Hepatocyte (in vitro differentiated cells): ENCODE measurements at regions not wholly inside any gene's neighbourhood (a gene's known extent, or its start where the extent isn't known, plus 50 kb on each side); places are given as distances from the start of the nearest gene placed in this dataset.

ENCODE experiments used
- DNase-seq: peaks from one replicate; pipeline ENCODE4 v3.0.0-alpha.2; 2016; ENCODE audit warnings: low spot score
- H2AFZ ChIP-seq: fragments of 200-600 bp; sonication (generic); 2 replicates; pipeline ENCODE4 v1.6.0; 2016; ENCODE audit warnings: antibody characterized with exemption, mild to moderate bottlenecking
- H3K27ac ChIP-seq: fragments of 200-600 bp; sonication (generic); 2 replicates; pipeline ENCODE4 v1.5.1; 2016; ENCODE audit warnings: mild to moderate bottlenecking
- H3K27me3 ChIP-seq: fragments of 200-600 bp; sonication (generic); 2 replicates; pipeline ENCODE4 v1.6.1; 2016
- H3K36me3 ChIP-seq: fragments of 200-600 bp; sonication (generic); replicated peaks from 2 replicates; pipeline ENCODE4 v1.5.1; 2016; ENCODE audit warnings: low read depth; ENCODE audit not compliant: insufficient read depth
- H3K4me1 ChIP-seq: fragments of 200-600 bp; sonication (generic); 2 replicates; pipeline ENCODE4 v1.5.1; 2016; ENCODE audit warnings: mild to moderate bottlenecking, moderate library complexity; ENCODE audit not compliant: insufficient read depth
- H3K4me2 ChIP-seq: fragments of 200-600 bp; sonication (generic); 2 replicates; pipeline ENCODE4 v1.6.0; 2016
- H3K4me3 ChIP-seq: fragments of 200-600 bp; sonication (generic); 2 replicates; pipeline ENCODE4 v1.5.1; 2016; ENCODE audit warnings: mild to moderate bottlenecking
- H3K79me2 ChIP-seq: fragments of 200-600 bp; sonication (generic); 2 replicates; pipeline ENCODE4 v1.6.0; 2017; ENCODE audit warnings: mild to moderate bottlenecking
- H3K9me2 ChIP-seq: fragments of 200-600 bp; sonication (generic); replicated peaks from 2 replicates; pipeline ENCODE4 v1.6.0; 2017; ENCODE audit warnings: mild to moderate bottlenecking; ENCODE audit not compliant: insufficient read depth
- H3K9me3 ChIP-seq: fragments of 200-600 bp; sonication (generic); 2 replicates; pipeline ENCODE4 v1.5.1; 2016; ENCODE audit warnings: low read depth, mild to moderate bottlenecking
- H4K20me1 ChIP-seq: fragments of 200-600 bp; sonication (generic); 2 replicates; pipeline ENCODE4 v1.6.0; 2016; ENCODE audit warnings: mild to moderate bottlenecking; ENCODE audit not compliant: insufficient read depth, poor library complexity, severe bottlenecking
- CTCF ChIP-seq: fragments of 200-600 bp; sonication (generic); IDR thresholded peaks from 2 replicates; pipeline ENCODE4 v1.5.1; 2016; ENCODE audit warnings: antibody characterized with exemption, mild to moderate bottlenecking; ENCODE audit not compliant: poor library complexity
- EZH2 ChIP-seq: fragments of 200-600 bp; sonication (generic); IDR thresholded peaks from 2 replicates; pipeline ENCODE4 v1.6.1; 2016; ENCODE audit warnings: antibody characterized with exemption, mild to moderate bottlenecking, borderline replicate concordance
- EZH2phosphoT487 ChIP-seq: fragments of 200-600 bp; sonication (generic); IDR thresholded peaks from one replicate; pipeline ENCODE4 v1.6.1; 2018; ENCODE audit warnings: antibody characterized with exemption, mild to moderate bottlenecking, low read depth, moderate library complexity; ENCODE audit not compliant: unreplicated experiment, severe bottlenecking
- whole genome bisulfite sequencing: methylation state at CpG from one replicate; pipeline ENCODE4 v1.1.6; 2016; ENCODE audit warnings: low lambda C conversion rate; ENCODE audit errors: missing lambda C conversion rate; 5-methylcytosine and 5-hydroxymethylcytosine counted together

- H3K27me3 ChIP-seq = no peaks in the 10 kb centered on the region
- no peaks in the 10 kb centered on the region for H3K4me1 ChIP-seq
- H3K27ac ChIP-seq = no peak overlapping the region
- H2AFZ ChIP-seq = no peak overlapping the region
- DNase-seq = no peak
- H3K36me3 ChIP-seq = no peaks in the 10 kb centered on the region
- H3K4me3 ChIP-seq = no peak overlapping the region
- no peaks in the 10 kb centered on the region for H4K20me1 ChIP-seq
- TF ChIP-seq CTCF (no peak), EZH2 (no peak), EZH2phosphoT487 (no peak)
- H3K9me2 ChIP-seq = no peaks in the 10 kb centered on the region
- no peaks in the 10 kb centered on the region for H3K9me3 ChIP-seq
- H3K4me2 ChIP-seq = no peak overlapping the region
- WGBS = 80% methylated on average over 2 of the region's 2 CpGs
- no peaks in the 10 kb centered on the region for H3K79me2 ChIP-seq
Observed at GRCh38 chr6:100153636-100154275, 159.7 kb upstream of the MCHR2 start.

- WGBS = 91% methylated on average over 1 of the region's 1 CpG
- H3K27me3 ChIP-seq = no peaks in the 10 kb centered on the region
- TF ChIP-seq EZH2 = no peak
- no peak for TF ChIP-seq CTCF
- no peak for TF ChIP-seq EZH2phosphoT487
Observed at GRCh38 chr6:100152201-100152600, 158.2 kb upstream of the MCHR2 start.

GRCh38 chr6:100144991-100145390 is 151.0 kb upstream of the MCHR2 start:
- no peaks in the 10 kb centered on the region for H3K9me2 ChIP-seq
- no peaks in the 10 kb centered on the region for H3K27me3 ChIP-seq
- DNase-seq = no peak
- H4K20me1 ChIP-seq = no peaks in the 10 kb centered on the region
- 87% methylated on average over 2 of the region's 2 CpGs for WGBS
- no peaks in the 10 kb centered on the region for H3K36me3 ChIP-seq
- no peak overlapping the region for H3K4me2 ChIP-seq
- no peak for TF ChIP-seq CTCF
- H3K9me3 ChIP-seq = no peaks in the 10 kb centered on the region
- peaks cover 7% of the 10 kb centered on the region for H3K4me1 ChIP-seq
- H3K4me3 ChIP-seq = no peak overlapping the region
- no peak overlapping the region for H3K27ac ChIP-seq
- no peaks in the 10 kb centered on the region for H3K79me2 ChIP-seq
- no peak overlapping the region for H2AFZ ChIP-seq

More at GRCh38 chr6:100152201-100152600, 158.2 kb upstream of the MCHR2 start:
- Histone ChIP-seq H3K4me3 (no peak overlapping the region), H3K27ac (no peak overlapping the region), H3K4me1 (peaks cover 7% of the 10 kb centered on the region), H3K9me3 (no peaks in the 10 kb centered on the region), H2AFZ (no peak overlapping the region), H3K4me2 (no peak overlapping the region), H3K9me2 (no peaks in the 10 kb centered on the region), H3K36me3 (no peaks in the 10 kb centered on the region), H4K20me1 (no peaks in the 10 kb centered on the region), H3K79me2 (no peaks in the 10 kb centered on the region)
- no peak for DNase-seq
